GM10248 (cell line): ENCODE measurements at regions not wholly inside any gene's neighbourhood (a gene's known extent, or its start where the extent isn't known, plus 50 kb on each side); places are given as distances from the start of the nearest gene placed in this dataset.

ENCODE experiments used
- CTCF ChIA-PET: fragments of 300-600 bp; sonication (Branson Sonifier 250); formaldehyde crosslinking; extraction: SDS; loops from one replicate; lab custom pipeline; 2021; ENCODE audit warnings: antibody characterized with exemption; lab: Yijun Ruan, JAX
- POLR2A ChIA-PET: fragments of 350-650 bp; sonication (Branson Sonifier 250); formaldehyde crosslinking; extraction: SDS; loops from one replicate; lab custom pipeline; 2020; ENCODE audit warnings: antibody characterized with exemption; lab: Yijun Ruan, JAX
- DNase-seq: peaks from one replicate; pipeline ENCODE4 v3.0.0; 2012; ENCODE audit errors: extremely low spot score
- CTCF ChIP-seq: IDR thresholded peaks from 2 replicates; pipeline ENCODE4 v1.5.1; 2012; ENCODE audit warnings: mild to moderate bottlenecking, low read depth; ENCODE audit errors: extremely low read depth, missing control alignments, control extremely low read depth

GRCh38 chr12:124381456-124382296 is 86.8 kb downstream of the RFLNA start:
- POLR2A ChIA-PET: no interaction called here
- no peak for TF ChIP-seq CTCF
- CTCF ChIA-PET: interaction anchor here (0.7 to 1.1 kb wide), 4 partner anchors 8 to 18 kb away, joined by 3 to 4 read pairs (median 4); no protein-coding TSS in a partner anchor
- DNase-seq: no peak

- POLR2A ChIA-PET: interaction anchor here (0.6 kb wide), 1 partner anchor 186 kb away, joined by 3 read pairs; no protein-coding TSS in a partner anchor
- no peak for TF ChIP-seq CTCF
- CTCF ChIA-PET: interaction anchor here (0.7 to 1.2 kb wide), 4 partner anchors 9 to 19 kb away, joined by 3 to 5 read pairs (median 4); no protein-coding TSS in a partner anchor
- no peak for DNase-seq
Measured at GRCh38 chr12:124380796-124381455, 86.0 kb downstream of the RFLNA start.

- ChIA-PET POLR2A (interaction anchor here (0.6 kb wide), 1 partner anchor 187 kb away, joined by 3 read pairs; no protein-coding TSS in a partner anchor), CTCF (interaction anchor here (1.2 kb wide), 1 partner anchor 19 kb away, joined by 5 read pairs; no protein-coding TSS in a partner anchor)
- TF ChIP-seq CTCF: no peak
- no peak for DNase-seq
Measured at GRCh38 chr12:124379938-124380754, 85.3 kb downstream of the RFLNA start.

- CTCF ChIA-PET: interaction anchor here (1.2 to 2.3 kb wide), 2 partner anchors 9 to 20 kb away, joined by 5 to 6 read pairs; no protein-coding TSS in a partner anchor
- DNase-seq: no peak
- no peak for TF ChIP-seq CTCF
- POLR2A ChIA-PET: no interaction called here
Measured at GRCh38 chr12:124379379-124379937, 84.6 kb downstream of the RFLNA start.

GRCh38 chr12:124378926-124379325 is 84.0 kb downstream of the RFLNA start:
- CTCF ChIA-PET: interaction anchor here (2.3 kb wide), 1 partner anchor 10 kb away, joined by 6 read pairs; no protein-coding TSS in a partner anchor
- no peak for DNase-seq
- TF ChIP-seq CTCF: no peak
- POLR2A ChIA-PET: no interaction called here
